GM12891 (cell line): ENCODE measurements at regions not wholly inside any gene's neighbourhood (a gene's known extent, or its start where the extent isn't known, plus 50 kb on each side); places are given as distances from the start of the nearest gene placed in this dataset.
"Not testable (repeated sequence)": the region's sequence is repeated elsewhere in the genome, so short reads cannot be mapped to it uniquely, and the experiment has no call there.

Experiments used
- PAX5 ChIP-seq: IDR thresholded peaks from 2 replicates; pipeline ENCODE4 v1.6.1; 2011; ENCODE audit warnings: low read length, moderate library complexity, mild to moderate bottlenecking; ENCODE audit not compliant: insufficient read depth, severe bottlenecking
- POLR2A ChIP-seq: IDR thresholded peaks from 2 replicates; pipeline ENCODE4 v1.6.1; 2011; ENCODE audit warnings: low read depth, low read length, control low read depth
- POLR2AphosphoS5 ChIP-seq: IDR thresholded peaks from 2 replicates; pipeline ENCODE4 v1.6.1; 2011; ENCODE audit warnings: low read depth, low read length, control low read depth
- POU2F2 ChIP-seq: IDR thresholded peaks from 2 replicates; pipeline ENCODE4 v1.6.1; 2011; ENCODE audit warnings: low read depth, mild to moderate bottlenecking, control low read depth, low read length, moderate library complexity
- SPI1 ChIP-seq: IDR thresholded peaks from 2 replicates; pipeline ENCODE4 v1.6.1; 2011; ENCODE audit warnings: low read depth, low read length, control low read depth
- TAF1 ChIP-seq: IDR thresholded peaks from 2 replicates; pipeline ENCODE4 v1.6.1; 2011; ENCODE audit warnings: low read depth, low read length, control low read depth

GRCh38 chr17:72573492-72573801 is 452.6 kb downstream of the SOX9 start:
- not testable (repeated sequence) for TF ChIP-seq POLR2AphosphoS5, POLR2A, TAF1, SPI1, POU2F2, PAX5
